ENCODE measurements at regions not wholly inside any gene's neighbourhood (a gene's known extent, or its start where the extent isn't known, plus 50 kb on each side); places are given as distances from the start of the nearest gene placed in this dataset.

DNA sequence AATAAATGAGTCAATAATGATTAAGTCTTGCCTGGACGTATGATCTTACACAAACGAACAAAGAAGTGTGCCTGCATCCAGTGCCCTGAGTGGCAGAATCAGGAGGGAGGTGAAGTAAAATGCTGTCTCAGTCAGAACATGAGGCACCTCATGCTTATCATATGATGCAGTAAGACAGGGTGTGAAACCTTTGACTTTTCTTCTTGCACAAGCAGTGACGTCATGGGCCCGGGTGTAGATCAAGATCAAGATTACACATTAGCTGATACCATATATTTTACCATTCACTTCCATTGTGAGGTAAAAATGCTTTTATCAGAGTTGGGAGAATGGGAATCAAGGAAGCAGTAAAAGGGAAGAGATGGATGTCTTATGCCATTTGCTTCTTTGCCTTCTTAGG is 291.6 kb upstream of the PLSCR5 start:
- Histone ChIP-seq H4K20me1 (ENCODE audit: insufficient read depth) (no peaks in the 10 kb centered on the region), H3K79me2 (ENCODE audit: insufficient read depth) (no peaks in the 10 kb centered on the region), H3F3A (replicated peaks; ENCODE audit: insufficient read depth) (no peaks in the 10 kb centered on the region), H3K36me3 (replicated peaks in 1 of 2; ENCODE audit: control insufficient read depth in 1 of 2, insufficient read depth in 2 of 2, low read length in 1 of 2) (no peaks in the 10 kb centered on the region), H3K4me3 (ENCODE audit: low read depth in 2 of 2, low read length in 1 of 2) (no peak overlapping the region), H3K9me3 (no peaks in the 10 kb centered on the region), H3K4me1 (ENCODE audit: control insufficient read depth in 1 of 2, insufficient read depth in 2 of 2, low read depth in 1 of 2, low read length in 1 of 2) (no peaks in the 10 kb centered on the region), H3K9ac (no peak overlapping the region), H2AFZ (ENCODE audit: low read depth) (no peak overlapping the region), H3K9me2 (no peaks in the 10 kb centered on the region), H3K27ac (ENCODE audit: low read depth in 2 of 2, low read length in 1 of 2) (no peak overlapping the region), H3K4me2 (no peak overlapping the region), H3K27me3 (ENCODE audit: insufficient read depth) (peaks cover 4% of the 10 kb centered on the region; the same call in 1 of the 2 replicates)
- no peak for TF ChIP-seq JUND (IDR thresholded peaks at IDR 0.05)
- no peak for TF ChIP-seq TEAD4 (IDR thresholded peaks at IDR 0.05; ENCODE audit: borderline replicate concordance, insufficient read depth)
- TF ChIP-seq EZH2phosphoT487 (IDR thresholded peaks at IDR 0.05; ENCODE audit: borderline replicate concordance, low read depth), result no peak
- TF ChIP-seq, protein P1, sequence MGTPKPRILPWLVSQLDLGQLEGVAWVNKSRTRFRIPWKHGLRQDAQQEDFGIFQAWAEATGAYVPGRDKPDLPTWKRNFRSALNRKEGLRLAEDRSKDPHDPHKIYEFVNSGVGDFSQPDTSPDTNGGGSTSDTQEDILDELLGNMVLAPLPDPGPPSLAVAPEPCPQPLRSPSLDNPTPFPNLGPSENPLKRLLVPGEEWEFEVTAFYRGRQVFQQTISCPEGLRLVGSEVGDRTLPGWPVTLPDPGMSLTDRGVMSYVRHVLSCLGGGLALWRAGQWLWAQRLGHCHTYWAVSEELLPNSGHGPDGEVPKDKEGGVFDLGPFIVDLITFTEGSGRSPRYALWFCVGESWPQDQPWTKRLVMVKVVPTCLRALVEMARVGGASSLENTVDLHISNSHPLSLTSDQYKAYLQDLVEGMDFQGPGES (IDR thresholded peaks at IDR 0.05; ENCODE audit: low read depth, low read length), result no peak
- TF ChIP-seq NRF1 (IDR thresholded peaks at IDR 0.05; ENCODE audit: low read depth, low read length), result no peak
- no peak for TF ChIP-seq MEF2A (IDR thresholded peaks at IDR 0.05; ENCODE audit: borderline replicate concordance, low read depth)
- TF ChIP-seq TCF12 (IDR thresholded peaks at IDR 0.05), result no peak
- no peak for DNase-seq
- ChIA-PET POLR2A (no interaction called here), CTCF (no interaction called here)
- WGBS (ENCODE audit: low lambda C conversion rate), result 9% methylated on average over 4 of the region's 4 CpGs

DNA sequence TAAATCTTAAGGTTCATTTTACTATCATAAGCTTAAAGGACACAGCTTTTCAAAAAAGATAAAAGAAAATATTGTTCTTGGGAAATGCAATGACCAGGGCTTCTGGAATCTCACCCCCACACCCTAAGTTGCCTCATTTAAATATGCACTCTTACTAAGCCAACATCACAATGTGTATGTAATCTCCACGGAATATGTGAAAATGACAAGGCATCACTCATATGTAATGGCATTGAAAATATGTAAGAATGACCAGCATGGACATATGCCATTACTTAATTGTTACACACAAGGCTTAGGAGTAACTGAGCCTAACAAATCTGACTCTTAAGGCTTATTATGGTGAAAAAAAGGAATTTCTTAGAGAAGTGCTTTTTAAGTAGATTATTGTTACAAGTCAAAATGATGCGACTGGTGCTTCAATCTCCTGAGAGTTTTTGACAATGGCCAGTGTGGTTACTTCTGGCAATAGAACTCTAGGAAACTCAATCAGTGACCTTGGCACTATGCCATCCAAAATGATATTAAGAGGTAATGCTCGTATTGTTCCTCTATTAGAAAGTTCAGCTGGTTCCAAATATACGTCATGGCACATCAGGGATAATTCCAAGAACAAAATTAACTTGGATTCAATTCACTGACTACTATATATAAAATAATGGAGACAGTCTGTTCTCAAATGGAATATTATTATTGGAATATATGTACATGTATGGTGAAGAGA is 290.0 kb upstream of the PLSCR5 start:
- POLR2A ChIA-PET, result no interaction called here
- Histone ChIP-seq H3K27ac (ENCODE audit: low read depth in 2 of 2, low read length in 1 of 2) (no peak overlapping the region), H3K9me3 (no peaks in the 10 kb centered on the region), H4K20me1 (ENCODE audit: insufficient read depth) (no peaks in the 10 kb centered on the region), H3K36me3 (replicated peaks in 1 of 2; ENCODE audit: control insufficient read depth in 1 of 2, insufficient read depth in 2 of 2, low read length in 1 of 2) (no peaks in the 10 kb centered on the region), H3F3A (replicated peaks; ENCODE audit: insufficient read depth) (no peaks in the 10 kb centered on the region), H3K4me1 (ENCODE audit: control insufficient read depth in 1 of 2, insufficient read depth in 2 of 2, low read depth in 1 of 2, low read length in 1 of 2) (no peaks in the 10 kb centered on the region), H3K27me3 (ENCODE audit: insufficient read depth) (peaks cover 4% of the 10 kb centered on the region; the same call in 1 of the 2 replicates), H3K4me3 (ENCODE audit: low read depth in 2 of 2, low read length in 1 of 2) (no peak overlapping the region), H3K9me2 (no peaks in the 10 kb centered on the region), H2AFZ (ENCODE audit: low read depth) (no peak overlapping the region), H3K9ac (no peak overlapping the region), H3K79me2 (ENCODE audit: insufficient read depth) (no peaks in the 10 kb centered on the region), H3K4me2 (no peak overlapping the region)
- CTCF ChIA-PET, result no interaction called here
- no peak for DNase-seq
- 2% methylated on average over 4 of the region's 4 CpGs for WGBS (ENCODE audit: low lambda C conversion rate)
- TF ChIP-seq, protein P2, sequence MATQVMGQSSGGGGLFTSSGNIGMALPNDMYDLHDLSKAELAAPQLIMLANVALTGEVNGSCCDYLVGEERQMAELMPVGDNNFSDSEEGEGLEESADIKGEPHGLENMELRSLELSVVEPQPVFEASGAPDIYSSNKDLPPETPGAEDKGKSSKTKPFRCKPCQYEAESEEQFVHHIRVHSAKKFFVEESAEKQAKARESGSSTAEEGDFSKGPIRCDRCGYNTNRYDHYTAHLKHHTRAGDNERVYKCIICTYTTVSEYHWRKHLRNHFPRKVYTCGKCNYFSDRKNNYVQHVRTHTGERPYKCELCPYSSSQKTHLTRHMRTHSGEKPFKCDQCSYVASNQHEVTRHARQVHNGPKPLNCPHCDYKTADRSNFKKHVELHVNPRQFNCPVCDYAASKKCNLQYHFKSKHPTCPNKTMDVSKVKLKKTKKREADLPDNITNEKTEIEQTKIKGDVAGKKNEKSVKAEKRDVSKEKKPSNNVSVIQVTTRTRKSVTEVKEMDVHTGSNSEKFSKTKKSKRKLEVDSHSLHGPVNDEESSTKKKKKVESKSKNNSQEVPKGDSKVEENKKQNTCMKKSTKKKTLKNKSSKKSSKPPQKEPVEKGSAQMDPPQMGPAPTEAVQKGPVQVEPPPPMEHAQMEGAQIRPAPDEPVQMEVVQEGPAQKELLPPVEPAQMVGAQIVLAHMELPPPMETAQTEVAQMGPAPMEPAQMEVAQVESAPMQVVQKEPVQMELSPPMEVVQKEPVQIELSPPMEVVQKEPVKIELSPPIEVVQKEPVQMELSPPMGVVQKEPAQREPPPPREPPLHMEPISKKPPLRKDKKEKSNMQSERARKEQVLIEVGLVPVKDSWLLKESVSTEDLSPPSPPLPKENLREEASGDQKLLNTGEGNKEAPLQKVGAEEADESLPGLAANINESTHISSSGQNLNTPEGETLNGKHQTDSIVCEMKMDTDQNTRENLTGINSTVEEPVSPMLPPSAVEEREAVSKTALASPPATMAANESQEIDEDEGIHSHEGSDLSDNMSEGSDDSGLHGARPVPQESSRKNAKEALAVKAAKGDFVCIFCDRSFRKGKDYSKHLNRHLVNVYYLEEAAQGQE (IDR thresholded peaks at IDR 0.05; ENCODE audit: low read depth, low read length), result no peak
- TF ChIP-seq SMC3 (IDR thresholded peaks at IDR 0.05; ENCODE audit: low read depth, low read length) (no peak), TEAD4 (IDR thresholded peaks at IDR 0.05; ENCODE audit: borderline replicate concordance, insufficient read depth) (no peak), SIN3A (IDR thresholded peaks at IDR 0.05; ENCODE audit: borderline replicate concordance, low read depth, low read length) (no peak), MXI1 (IDR thresholded peaks at IDR 0.05; ENCODE audit: low read depth, low read length) (no peak), RAD21 (IDR thresholded peaks at IDR 0.05; ENCODE audit: low read length) (no peak), TAF1 (IDR thresholded peaks at IDR 0.05; ENCODE audit: borderline replicate concordance, low read depth, low read length) (no peak), RFX5 (IDR thresholded peaks at IDR 0.05; ENCODE audit: low read length) (no peak), FOXM1 (IDR thresholded peaks at IDR 0.05; ENCODE audit: low read depth) (no peak), GABPA (IDR thresholded peaks at IDR 0.05; ENCODE audit: low read depth) (no peak), FOXJ3 (CRISPR knock-in tag; IDR thresholded peaks at IDR 0.05) (no peak)
- TF ChIP-seq, protein P3, sequence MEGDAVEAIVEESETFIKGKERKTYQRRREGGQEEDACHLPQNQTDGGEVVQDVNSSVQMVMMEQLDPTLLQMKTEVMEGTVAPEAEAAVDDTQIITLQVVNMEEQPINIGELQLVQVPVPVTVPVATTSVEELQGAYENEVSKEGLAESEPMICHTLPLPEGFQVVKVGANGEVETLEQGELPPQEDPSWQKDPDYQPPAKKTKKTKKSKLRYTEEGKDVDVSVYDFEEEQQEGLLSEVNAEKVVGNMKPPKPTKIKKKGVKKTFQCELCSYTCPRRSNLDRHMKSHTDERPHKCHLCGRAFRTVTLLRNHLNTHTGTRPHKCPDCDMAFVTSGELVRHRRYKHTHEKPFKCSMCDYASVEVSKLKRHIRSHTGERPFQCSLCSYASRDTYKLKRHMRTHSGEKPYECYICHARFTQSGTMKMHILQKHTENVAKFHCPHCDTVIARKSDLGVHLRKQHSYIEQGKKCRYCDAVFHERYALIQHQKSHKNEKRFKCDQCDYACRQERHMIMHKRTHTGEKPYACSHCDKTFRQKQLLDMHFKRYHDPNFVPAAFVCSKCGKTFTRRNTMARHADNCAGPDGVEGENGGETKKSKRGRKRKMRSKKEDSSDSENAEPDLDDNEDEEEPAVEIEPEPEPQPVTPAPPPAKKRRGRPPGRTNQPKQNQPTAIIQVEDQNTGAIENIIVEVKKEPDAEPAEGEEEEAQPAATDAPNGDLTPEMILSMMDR (IDR thresholded peaks at IDR 0.05), result no peak
- TF ChIP-seq, protein P1 (IDR thresholded peaks at IDR 0.05; ENCODE audit: low read depth, low read length), result no peak
- TF ChIP-seq, protein P4, sequence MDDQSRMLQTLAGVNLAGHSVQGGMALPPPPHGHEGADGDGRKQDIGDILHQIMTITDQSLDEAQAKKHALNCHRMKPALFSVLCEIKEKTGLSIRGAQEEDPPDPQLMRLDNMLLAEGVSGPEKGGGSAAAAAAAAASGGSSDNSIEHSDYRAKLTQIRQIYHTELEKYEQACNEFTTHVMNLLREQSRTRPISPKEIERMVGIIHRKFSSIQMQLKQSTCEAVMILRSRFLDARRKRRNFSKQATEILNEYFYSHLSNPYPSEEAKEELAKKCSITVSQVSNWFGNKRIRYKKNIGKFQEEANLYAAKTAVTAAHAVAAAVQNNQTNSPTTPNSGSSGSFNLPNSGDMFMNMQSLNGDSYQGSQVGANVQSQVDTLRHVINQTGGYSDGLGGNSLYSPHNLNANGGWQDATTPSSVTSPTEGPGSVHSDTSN (IDR thresholded peaks at IDR 0.05), result no peak

Data from SK-N-SH (cell line).